Spinal cord (tissue), 9 donors: ENCODE measurements at regions not wholly inside any gene's neighbourhood (a gene's known extent, or its start where the extent isn't known, plus 50 kb on each side); places are given as distances from the start of the nearest gene placed in this dataset.
A peak's percentile ranks its signal among the peaks of the same experiment; 100 is the strongest.

Experiments
- DNase-seq, 6 donors: peaks; one replicate each; pipeline versions ENCODE4 v3.0.0 to v3.0.0-alpha.2; 2013 to 2015; ENCODE audit warnings: low spot score in 6 of 6, low read depth in 4 of 6
- H3K27ac ChIP-seq: one replicate; pipeline ENCODE4 v1.5.1; 2013; ENCODE audit warnings: low read depth, low read length, control low read depth
- H3K27me3 ChIP-seq: one replicate; pipeline ENCODE4 v1.6.1; 2013; ENCODE audit warnings: low read length; ENCODE audit not compliant: control insufficient read depth, insufficient read depth
- H3K36me3 ChIP-seq: one replicate; pipeline ENCODE4 v1.6.1; 2013; ENCODE audit warnings: low read length; ENCODE audit not compliant: control insufficient read depth, insufficient read depth
- H3K4me1 ChIP-seq: one replicate; pipeline ENCODE4 v1.6.1; 2013; ENCODE audit warnings: low read length; ENCODE audit not compliant: control insufficient read depth, insufficient read depth
- H3K4me3 ChIP-seq: one replicate; pipeline ENCODE4 v1.5.1; 2013; ENCODE audit warnings: low read depth, low read length, control low read depth
- H3K9me3 ChIP-seq: one replicate; pipeline ENCODE4 v1.6.1; 2013; ENCODE audit warnings: low read length; ENCODE audit not compliant: control insufficient read depth, insufficient read depth
- WGBS: methylation state at CpG from one replicate; pipeline ENCODE4 v1.1.5; 2013; ENCODE audit warnings: missing lambda C conversion rate; ENCODE audit not compliant: insufficient coverage; 5-methylcytosine and 5-hydroxymethylcytosine counted together
- donor health status: healthy.

- Histone ChIP-seq H3K27ac (no peak overlapping the region), H3K9me3 (no peaks in the 10 kb centered on the region), H3K27me3 (no peaks in the 10 kb centered on the region), H3K36me3 (no peaks in the 10 kb centered on the region), H3K4me3 (no peak overlapping the region), H3K4me1 (peaks cover 5% of the 10 kb centered on the region)
- peak in 1 of 6 donors; percentile 84 for DNase-seq
- WGBS = 83% methylated on average over 1 of the region's 3 CpGs
These were observed 272.4 kb downstream of the FIGN start for GRCh38 chr2:163463411-163463810.

GRCh38 chr2:163462993-163463392, 272.8 kb downstream of the FIGN start:
- Histone ChIP-seq H3K27me3 (no peaks in the 10 kb centered on the region), H3K36me3 (no peaks in the 10 kb centered on the region), H3K9me3 (no peaks in the 10 kb centered on the region), H3K4me1 (peaks cover 5% of the 10 kb centered on the region), H3K27ac (no peak overlapping the region), H3K4me3 (no peak overlapping the region)
- WGBS = 100% methylated on average over 1 of the region's 5 CpGs
- DNase-seq = no peak

GRCh38 chr2:163459986-163460385, 275.8 kb downstream of the FIGN start:
- Histone ChIP-seq H3K36me3 (no peaks in the 10 kb centered on the region), H3K4me1 (no peaks in the 10 kb centered on the region), H3K27ac (no peak overlapping the region), H3K9me3 (no peaks in the 10 kb centered on the region), H3K27me3 (no peaks in the 10 kb centered on the region), H3K4me3 (no peak overlapping the region)
- WGBS = no CpG with 5 or more reads among the region's 9 CpGs
- no peak for DNase-seq

- no peak for DNase-seq
- 88% methylated on average over 2 of the region's 3 CpGs for WGBS
- no peak overlapping the region for H3K4me3 ChIP-seq
- no peaks in the 10 kb centered on the region for H3K4me1 ChIP-seq
- no peak overlapping the region for H3K27ac ChIP-seq
- no peaks in the 10 kb centered on the region for H3K27me3 ChIP-seq
- H3K9me3 ChIP-seq = no peaks in the 10 kb centered on the region
- H3K36me3 ChIP-seq = no peaks in the 10 kb centered on the region
These were observed 278.7 kb downstream of the FIGN start for GRCh38 chr2:163456953-163457743.

GRCh38 chr2:163455815-163456214, 280.0 kb downstream of the FIGN start:
- no peak for DNase-seq
- no peaks in the 10 kb centered on the region for H3K36me3 ChIP-seq
- H3K9me3 ChIP-seq = no peaks in the 10 kb centered on the region
- no peak overlapping the region for H3K4me3 ChIP-seq
- H3K4me1 ChIP-seq = no peaks in the 10 kb centered on the region
- H3K27me3 ChIP-seq = no peaks in the 10 kb centered on the region
- no peak overlapping the region for H3K27ac ChIP-seq

GRCh38 chr2:163453920-163454319, 281.9 kb downstream of the FIGN start:
- WGBS = 100% methylated on average over 1 of the region's 2 CpGs
- no peaks in the 10 kb centered on the region for H3K4me1 ChIP-seq

GRCh38 chr2:163441603-163442002, 294.2 kb downstream of the FIGN start:
- H3K27ac ChIP-seq = no peak overlapping the region
- DNase-seq = no peak
- no peaks in the 10 kb centered on the region for H3K4me1 ChIP-seq
- H3K36me3 ChIP-seq = no peaks in the 10 kb centered on the region
- no peaks in the 10 kb centered on the region for H3K9me3 ChIP-seq
- no peaks in the 10 kb centered on the region for H3K27me3 ChIP-seq
- H3K4me3 ChIP-seq = no peak overlapping the region

More at GRCh38 chr2:163453920-163454319, 281.9 kb downstream of the FIGN start:
- H3K27ac ChIP-seq = no peak overlapping the region
- no peaks in the 10 kb centered on the region for H3K9me3 ChIP-seq
- H3K36me3 ChIP-seq = no peaks in the 10 kb centered on the region
- DNase-seq = no peak
- H3K4me3 ChIP-seq = no peak overlapping the region
- no peaks in the 10 kb centered on the region for H3K27me3 ChIP-seq

- Histone ChIP-seq H3K4me1 (no peaks in the 10 kb centered on the region), H3K27me3 (no peaks in the 10 kb centered on the region), H3K36me3 (no peaks in the 10 kb centered on the region), H3K9me3 (no peaks in the 10 kb centered on the region), H3K4me3 (no peak overlapping the region), H3K27ac (no peak overlapping the region)
- peak in 1 of 6 donors; percentile 34 for DNase-seq
- WGBS = no CpG with 5 or more reads among the region's 3 CpGs
These were observed 298.8 kb downstream of the FIGN start for GRCh38 chr2:163436963-163437362.

- Histone ChIP-seq H3K9me3 (no peaks in the 10 kb centered on the region), H3K27ac (no peak overlapping the region), H3K36me3 (no peaks in the 10 kb centered on the region), H3K4me3 (no peak overlapping the region), H3K27me3 (no peaks in the 10 kb centered on the region), H3K4me1 (no peaks in the 10 kb centered on the region)
- DNase-seq = no peak
- no CpG with 5 or more reads among the region's 4 CpGs for WGBS
These were observed 307.6 kb downstream of the FIGN start for GRCh38 chr2:163428187-163428586.

- no peak overlapping the region for H3K27ac ChIP-seq
- H3K4me1 ChIP-seq = no peaks in the 10 kb centered on the region
- H3K27me3 ChIP-seq = no peaks in the 10 kb centered on the region
- no peak for DNase-seq
- no peaks in the 10 kb centered on the region for H3K36me3 ChIP-seq
- H3K9me3 ChIP-seq = no peaks in the 10 kb centered on the region
- H3K4me3 ChIP-seq = no peak overlapping the region
- no CpG with 5 or more reads among the region's 2 CpGs for WGBS
These were observed 315.2 kb downstream of the FIGN start for GRCh38 chr2:163420604-163421003.
